GM13976 (cell line): ENCODE measurements at regions not wholly inside any gene's neighbourhood (a gene's known extent, or its start where the extent isn't known, plus 50 kb on each side); places are given as distances from the start of the nearest gene placed in this dataset.
"Not testable (repeated sequence)": the region's sequence is repeated elsewhere in the genome, so short reads cannot be mapped to it uniquely, and the experiment has no call there.

Experiments used
- DNase-seq: peaks from one replicate; pipeline ENCODE4 v3.0.0; 2012; ENCODE audit warnings: low spot score
- in situ Hi-C: fragments of 300-500 bp; cut with MboI; formaldehyde crosslinking; loops from one replicate; pipeline ENCODE4 v1.12.0; 2022; ENCODE audit warnings: low sequenced_read_pairs, mixed read lengths, inconsistent platforms; ENCODE audit not compliant: unreplicated experiment
- TF ChIP-seq, protein P1 (sequence below): IDR thresholded peaks from 2 replicates; pipeline ENCODE4 v1.5.1; 2012; ENCODE audit warnings: borderline replicate concordance, mild to moderate bottlenecking; ENCODE audit not compliant: insufficient read depth; ENCODE audit errors: extremely low read depth, missing control alignments, control extremely low read depth

DNA sequence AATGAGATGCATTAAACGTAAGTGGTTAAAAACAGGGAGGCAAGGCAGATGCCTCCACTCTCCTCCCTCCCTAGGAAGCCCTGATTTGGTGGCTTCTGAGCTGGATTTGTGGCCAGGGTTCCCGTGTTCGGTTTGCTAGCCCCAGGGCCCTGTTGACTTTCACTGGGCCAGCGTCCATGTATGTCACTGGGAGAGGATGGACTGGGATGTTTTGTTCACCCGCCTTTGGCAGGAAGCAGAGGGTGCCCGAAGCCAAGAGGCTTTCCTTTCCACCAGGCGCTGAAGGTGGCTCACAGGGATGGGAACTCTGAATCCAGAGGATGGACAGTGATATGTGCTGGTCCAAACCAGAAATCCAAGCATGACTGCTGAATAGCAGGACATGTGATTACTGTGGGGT, 146.6 kb downstream of the CSNK2A3 start:
- no peak for DNase-seq
- in situ Hi-C loops: no loop called here
- TF ChIP-seq, protein P1, sequence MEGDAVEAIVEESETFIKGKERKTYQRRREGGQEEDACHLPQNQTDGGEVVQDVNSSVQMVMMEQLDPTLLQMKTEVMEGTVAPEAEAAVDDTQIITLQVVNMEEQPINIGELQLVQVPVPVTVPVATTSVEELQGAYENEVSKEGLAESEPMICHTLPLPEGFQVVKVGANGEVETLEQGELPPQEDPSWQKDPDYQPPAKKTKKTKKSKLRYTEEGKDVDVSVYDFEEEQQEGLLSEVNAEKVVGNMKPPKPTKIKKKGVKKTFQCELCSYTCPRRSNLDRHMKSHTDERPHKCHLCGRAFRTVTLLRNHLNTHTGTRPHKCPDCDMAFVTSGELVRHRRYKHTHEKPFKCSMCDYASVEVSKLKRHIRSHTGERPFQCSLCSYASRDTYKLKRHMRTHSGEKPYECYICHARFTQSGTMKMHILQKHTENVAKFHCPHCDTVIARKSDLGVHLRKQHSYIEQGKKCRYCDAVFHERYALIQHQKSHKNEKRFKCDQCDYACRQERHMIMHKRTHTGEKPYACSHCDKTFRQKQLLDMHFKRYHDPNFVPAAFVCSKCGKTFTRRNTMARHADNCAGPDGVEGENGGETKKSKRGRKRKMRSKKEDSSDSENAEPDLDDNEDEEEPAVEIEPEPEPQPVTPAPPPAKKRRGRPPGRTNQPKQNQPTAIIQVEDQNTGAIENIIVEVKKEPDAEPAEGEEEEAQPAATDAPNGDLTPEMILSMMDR: no peak

DNA sequence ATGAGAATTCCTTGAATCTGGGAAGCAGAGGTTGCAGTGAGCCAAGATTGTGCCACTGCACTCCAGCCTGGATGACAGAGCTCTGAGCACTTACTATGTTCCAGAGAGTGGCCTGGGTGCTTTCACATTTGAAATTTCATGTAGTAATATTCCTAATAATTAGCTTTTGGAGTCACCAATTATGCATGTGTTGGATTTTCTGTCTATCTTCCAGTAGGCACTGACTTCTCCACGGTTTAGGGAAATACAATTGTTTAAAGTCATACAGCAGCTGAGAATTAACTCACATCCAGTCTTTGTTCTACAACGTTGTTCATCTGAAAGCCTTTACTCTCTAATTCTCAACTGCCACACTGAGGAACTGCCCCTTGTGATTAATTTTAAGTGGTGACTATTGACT, 150.2 kb downstream of the CSNK2A3 start:
- TF ChIP-seq, protein P1: no peak
- no peak for DNase-seq
- in situ Hi-C loops: no loop called here

- DNase-seq, in situ Hi-C loops: not testable (repeated sequence)
These were observed 151.7 kb downstream of the CSNK2A3 start for GRCh38 chr11:11201302-11201701.

- TF ChIP-seq, protein P1: no peak
- in situ Hi-C loops: no loop called here
- DNase-seq: no peak
These were observed 160.5 kb downstream of the CSNK2A3 start for GRCh38 chr11:11192541-11192940.

DNA sequence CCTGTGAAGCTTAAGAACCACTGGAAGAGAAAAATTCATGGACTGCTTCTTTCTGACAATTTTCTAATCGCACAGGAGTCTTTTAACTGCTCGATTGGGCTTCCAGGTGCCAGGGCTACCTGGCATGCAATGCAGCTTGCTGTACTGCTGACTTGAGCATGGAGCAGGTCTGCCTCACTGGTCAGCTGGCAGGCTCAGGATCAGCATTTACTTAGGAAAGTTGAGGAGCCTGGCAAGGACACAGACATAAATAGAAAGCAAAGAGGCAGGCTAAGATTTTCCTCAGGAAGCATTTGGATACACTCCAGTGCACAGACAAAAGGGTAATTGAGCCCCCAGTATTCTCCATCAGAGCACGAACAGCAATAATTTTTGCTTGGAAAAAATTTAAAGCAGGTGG, 163.5 kb downstream of the CSNK2A3 start:
- no peak for DNase-seq
- TF ChIP-seq, protein P1: no peak
- in situ Hi-C loops: no loop called here

GRCh38 chr11:11186249-11186648, 166.8 kb downstream of the CSNK2A3 start:
- no peak for DNase-seq
- TF ChIP-seq, protein P1: no peak
- in situ Hi-C loops: no loop called here

GRCh38 chr11:11182261-11182660, 170.8 kb downstream of the CSNK2A3 start:
- TF ChIP-seq, protein P1: no peak
- no peak for DNase-seq
- in situ Hi-C loops: no loop called here
